ENCODE measurements at regions not wholly inside any gene's neighbourhood (a gene's known extent, or its start where the extent isn't known, plus 50 kb on each side); places are given as distances from the start of the nearest gene placed in this dataset.

GRCh38 chr2:88331239-88331638 lies 121.3 kb downstream of the FOXI3 start:
- DNase-seq, result no peak
- no peak overlapping the region for H3K27ac Mint-ChIP-seq

GRCh38 chr2:88329815-88330603 lies 122.5 kb downstream of the FOXI3 start:
- Histone ChIP-seq H3K4me3 (ENCODE audit: low read length) (no peak overlapping the region), H3K9me3 (ENCODE audit: control insufficient read depth, low read length) (no peaks in the 10 kb centered on the region), H3K27ac (ENCODE audit: low read depth, low read length) (peak overlapping the region; percentile 75), H3K27me3 (ENCODE audit: control insufficient read depth, insufficient read depth, low read length, poor library complexity, severe bottlenecking) (peaks cover 4% of the 10 kb centered on the region), H3K36me3 (ENCODE audit: control insufficient read depth, insufficient read depth, low read length) (no peaks in the 10 kb centered on the region), H3K9ac (ENCODE audit: extremely low read depth, low read length, poor library complexity, severe bottlenecking) (no peak overlapping the region), H3K4me1 (ENCODE audit: control insufficient read depth, insufficient read depth, low read length) (peaks cover 8% of the 10 kb centered on the region)
- WGBS, 2 experiments (ENCODE audit: insufficient coverage in 1 of 2, insufficient read length in 1 of 2), result 45 to 50% methylated on average over 6 to 8 of the region's 8 CpGs
- no peak for TF ChIP-seq CTCF (conservative IDR thresholded peaks at IDR 0.05)
- Mint-ChIP-seq H3K27me3 (ENCODE audit: insufficient read depth) (peaks cover 65% of the 10 kb centered on the region), H3K4me1 (peaks cover 27% of the 10 kb centered on the region), H3K9me3 (no peaks in the 10 kb centered on the region), H3K4me3 (no peak overlapping the region), H3K36me3 (ENCODE audit: low read depth) (no peaks in the 10 kb centered on the region), H3K27ac (peak overlapping the region; percentile 96)
- peak; percentile 93 for DNase-seq

More at GRCh38 chr2:88331239-88331638, 121.3 kb downstream of the FOXI3 start:
- no peak overlapping the region for H3K27ac ChIP-seq (ENCODE audit: low read depth, low read length)
- peaks cover 71% of the 10 kb centered on the region for H3K27me3 Mint-ChIP-seq (ENCODE audit: insufficient read depth)
- TF ChIP-seq CTCF (conservative IDR thresholded peaks at IDR 0.05), result no peak
- no peak overlapping the region for H3K9ac ChIP-seq (ENCODE audit: extremely low read depth, low read length, poor library complexity, severe bottlenecking)
- H3K9me3 Mint-ChIP-seq, result no peaks in the 10 kb centered on the region
- 72 to 88% methylated on average over 1 of the region's 1 CpG for WGBS, 2 experiments (ENCODE audit: insufficient coverage in 1 of 2, insufficient read length in 1 of 2)
- no peak overlapping the region for H3K4me3 ChIP-seq (ENCODE audit: low read length)
- H3K4me3 Mint-ChIP-seq, result no peak overlapping the region
- H3K27me3 ChIP-seq (ENCODE audit: control insufficient read depth, insufficient read depth, low read length, poor library complexity, severe bottlenecking), result peaks cover 4% of the 10 kb centered on the region
- peaks cover 8% of the 10 kb centered on the region for H3K4me1 ChIP-seq (ENCODE audit: control insufficient read depth, insufficient read depth, low read length)
- H3K9me3 ChIP-seq (ENCODE audit: control insufficient read depth, low read length), result no peaks in the 10 kb centered on the region
- H3K4me1 Mint-ChIP-seq, result peaks cover 27% of the 10 kb centered on the region
- no peaks in the 10 kb centered on the region for H3K36me3 ChIP-seq (ENCODE audit: control insufficient read depth, insufficient read depth, low read length)
- H3K36me3 Mint-ChIP-seq (ENCODE audit: low read depth), result no peaks in the 10 kb centered on the region

DNA sequence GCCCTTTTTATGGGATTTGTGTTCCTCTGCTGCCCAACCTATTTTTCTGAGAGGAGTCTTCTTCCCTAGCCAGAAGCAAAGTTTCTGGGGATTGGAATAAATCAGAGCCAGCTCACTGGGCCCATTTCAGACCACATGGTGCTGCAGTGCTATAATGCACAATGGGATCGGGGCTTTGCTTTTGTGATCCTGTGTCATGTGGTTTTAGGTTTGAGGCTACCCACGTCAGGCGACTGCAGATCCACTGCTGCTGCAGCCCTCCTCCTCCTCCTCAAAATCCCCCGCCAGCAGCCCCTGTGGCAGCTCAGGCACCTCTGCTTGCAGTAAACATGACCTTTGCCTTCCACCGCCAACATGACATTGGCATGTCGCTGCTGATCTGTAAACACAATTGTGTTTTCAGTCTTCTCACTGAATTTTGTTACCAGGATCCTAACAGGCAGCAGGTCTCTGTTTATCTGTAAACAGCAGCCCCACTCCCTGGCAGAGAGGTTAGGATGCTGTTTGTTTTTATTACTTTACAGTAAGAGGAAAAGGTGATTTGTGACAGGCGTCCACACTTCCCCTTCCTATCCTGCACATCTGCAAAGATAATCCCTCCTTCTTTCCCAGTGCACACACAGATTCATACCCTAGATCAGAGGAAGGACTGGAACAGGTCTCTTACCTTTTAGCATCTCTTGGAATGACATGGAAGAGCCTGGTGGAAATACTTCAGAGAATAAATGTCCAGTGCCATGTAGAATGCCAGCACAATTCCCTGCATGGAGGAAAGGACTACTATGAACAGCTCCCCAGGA lies 130.8 kb downstream of the FOXI3 start:
- Histone ChIP-seq H3K9ac (ENCODE audit: extremely low read depth, low read length, poor library complexity, severe bottlenecking) (no peak overlapping the region), H3K36me3 (ENCODE audit: control insufficient read depth, insufficient read depth, low read length) (no peaks in the 10 kb centered on the region), H3K9me3 (ENCODE audit: control insufficient read depth, low read length) (no peaks in the 10 kb centered on the region), H3K4me1 (ENCODE audit: control insufficient read depth, insufficient read depth, low read length) (peaks cover 17% of the 10 kb centered on the region), H3K27me3 (ENCODE audit: control insufficient read depth, insufficient read depth, low read length, poor library complexity, severe bottlenecking) (no peaks in the 10 kb centered on the region), H3K4me3 (ENCODE audit: low read length) (peak overlapping the region; percentile 21), H3K27ac (ENCODE audit: low read depth, low read length) (no peak overlapping the region)
- Mint-ChIP-seq H3K27me3 (ENCODE audit: insufficient read depth) (peaks cover 38% of the 10 kb centered on the region), H3K9me3 (no peaks in the 10 kb centered on the region), H3K4me1 (peaks cover 20% of the 10 kb centered on the region), H3K4me3 (no peak overlapping the region), H3K27ac (no peak overlapping the region), H3K36me3 (ENCODE audit: low read depth) (no peaks in the 10 kb centered on the region)
- WGBS, 2 experiments (ENCODE audit: insufficient coverage in 1 of 2, insufficient read length in 1 of 2), result 72 to 92% methylated on average over 2 to 7 of the region's 7 CpGs
- no peak for TF ChIP-seq CTCF (conservative IDR thresholded peaks at IDR 0.05)
- DNase-seq, result no peak

Measured in endodermal cell (in vitro differentiated cells).